HG02759 (cell line): ENCODE measurements at regions not wholly inside any gene's neighbourhood (a gene's known extent, or its start where the extent isn't known, plus 50 kb on each side); places are given as distances from the start of the nearest gene placed in this dataset.

Source experiments
- ATAC-seq: cut with Tn5 transposase; IDR thresholded peaks from one replicate; pipeline ENCODE4 v1.9.1; 2021; ENCODE audit warnings: mild to moderate bottlenecking, moderate library complexity; ENCODE audit not compliant: unreplicated experiment

DNA sequence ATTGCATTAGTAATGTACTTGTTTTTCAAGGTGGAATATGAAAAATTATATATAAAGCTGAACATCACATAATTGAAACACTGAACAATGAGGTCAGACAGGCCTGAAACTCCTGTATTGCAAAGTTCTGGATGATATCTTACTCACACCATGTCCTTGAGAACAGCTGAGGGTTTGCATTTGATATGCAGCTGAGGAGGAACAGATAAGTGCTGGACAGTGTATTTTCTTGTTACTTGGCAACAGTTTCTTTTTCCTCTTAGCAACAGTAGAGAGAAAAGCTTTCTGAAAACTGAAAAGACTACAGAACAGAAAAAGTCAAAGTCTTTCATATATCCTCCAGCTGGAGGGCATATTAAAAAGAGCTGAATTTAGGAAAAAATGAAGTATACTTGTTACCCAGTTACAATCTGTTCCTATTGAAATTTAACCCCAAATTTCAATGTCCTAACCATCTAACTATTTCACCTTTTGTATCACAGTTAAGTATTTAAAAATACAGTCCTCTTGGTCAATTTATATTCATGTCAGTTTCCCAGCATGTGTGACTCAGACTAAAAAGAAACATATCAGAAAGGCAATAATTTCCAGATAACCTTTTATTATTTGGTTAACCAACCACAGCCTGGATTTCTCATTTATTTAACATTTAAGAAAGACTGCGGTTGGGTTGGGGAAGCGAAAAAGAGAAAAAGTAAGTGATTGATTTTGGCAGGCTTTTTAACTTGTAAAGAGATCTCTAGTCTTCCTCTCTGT lies 733.0 kb upstream of the DPPA4 start:
- ATAC-seq = no peak

DNA sequence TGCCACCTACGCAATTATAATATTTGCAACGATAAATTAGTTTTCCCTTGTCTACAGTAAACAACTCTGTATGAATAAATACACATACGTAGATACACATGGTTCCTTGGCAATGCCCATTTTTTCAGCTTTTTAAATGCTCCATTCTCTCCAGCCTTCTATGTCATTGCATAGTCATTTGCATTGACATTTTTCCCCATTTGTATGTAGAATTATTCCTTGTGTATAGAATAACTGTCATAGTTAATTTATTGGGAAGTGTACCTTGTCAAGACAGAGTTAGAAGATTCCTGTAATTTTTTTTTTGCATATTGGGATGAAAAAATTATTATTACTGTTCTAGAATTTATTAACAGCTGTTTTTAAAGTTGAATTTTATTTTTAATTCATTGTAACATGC lies 736.7 kb upstream of the DPPA4 start:
- ATAC-seq = no peak

DNA sequence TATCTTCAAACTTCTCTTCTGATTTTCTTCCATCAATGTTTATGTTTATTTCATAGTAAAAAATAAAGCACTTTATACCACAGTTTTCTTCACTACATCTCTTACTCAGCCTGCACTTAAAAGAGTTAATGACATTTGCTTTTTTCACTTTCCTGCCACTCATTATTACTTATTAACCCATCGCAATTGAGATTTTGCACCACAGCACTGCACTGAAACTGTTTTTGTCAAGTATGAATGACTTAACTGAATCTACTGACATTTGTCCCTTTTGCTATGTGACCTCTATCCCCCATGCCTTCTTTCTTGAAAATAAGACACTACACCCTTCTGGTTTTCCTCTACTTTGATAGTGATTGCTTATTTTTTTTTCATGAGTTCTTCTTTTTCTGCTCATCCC lies 739.7 kb upstream of the DPPA4 start:
- no peak for ATAC-seq

DNA sequence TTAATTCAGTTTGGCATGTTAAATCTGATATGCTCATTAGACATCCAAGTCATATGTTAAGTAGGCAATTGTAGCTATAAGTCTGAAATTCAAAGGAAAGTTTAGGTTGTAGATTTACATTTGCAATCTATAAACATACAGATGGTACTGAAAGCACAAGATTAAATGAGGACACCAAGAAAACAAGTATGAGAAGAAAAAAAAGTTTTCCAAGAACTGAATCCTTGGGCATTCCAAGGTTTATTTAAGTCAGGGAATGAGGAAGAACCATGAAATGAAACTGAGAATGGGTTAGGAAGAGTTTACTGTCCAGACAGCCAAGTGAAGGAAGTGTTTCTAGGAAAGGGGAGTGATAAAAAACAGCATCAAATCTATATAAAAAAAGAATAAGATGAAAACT lies 756.1 kb upstream of the DPPA4 start:
- no peak for ATAC-seq

DNA sequence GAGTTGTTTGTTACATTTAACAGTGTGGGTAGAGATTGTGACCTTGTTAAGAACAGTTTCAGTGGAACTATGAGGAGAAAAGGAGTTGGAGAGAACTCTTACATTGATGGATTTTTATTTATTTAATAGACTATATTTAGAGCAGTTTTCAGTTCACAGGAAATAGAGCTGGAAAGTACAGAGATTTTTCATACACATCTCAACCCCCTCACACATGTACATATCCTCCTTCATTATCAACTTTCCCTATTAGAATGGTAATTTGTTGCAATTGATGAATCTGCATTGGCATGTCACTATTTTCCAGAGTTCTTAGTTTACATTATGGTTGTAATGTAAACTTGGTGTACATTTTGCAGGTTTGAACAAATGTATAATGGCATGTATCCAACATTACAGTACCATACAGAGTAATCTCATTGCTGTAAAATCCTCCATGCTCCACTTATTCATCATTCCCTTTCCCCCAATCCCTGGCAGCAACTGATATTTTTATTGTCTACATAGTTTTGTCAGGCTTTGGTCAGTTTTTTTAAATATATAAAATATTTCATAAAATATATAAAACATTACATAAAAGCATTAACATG lies 756.6 kb upstream of the DPPA4 start:
- no peak for ATAC-seq

DNA sequence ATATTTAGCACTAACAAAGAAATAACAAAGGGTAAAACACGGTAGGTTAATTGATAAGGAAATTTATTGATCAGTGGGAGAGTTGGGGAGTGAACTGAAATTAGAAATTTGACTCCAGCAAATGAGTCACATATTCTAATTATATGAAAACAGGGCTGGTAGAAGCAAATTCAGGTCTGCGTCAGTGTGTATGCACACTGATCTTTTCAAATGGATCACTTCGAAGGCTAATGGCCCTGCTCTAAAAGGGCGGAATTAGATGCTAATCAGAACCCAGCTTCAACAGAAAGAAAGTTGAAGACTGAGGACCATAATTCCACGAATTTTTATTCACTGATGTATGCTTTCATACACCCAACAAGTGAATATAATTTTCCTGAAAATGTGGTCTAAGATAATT lies 762.4 kb upstream of the DPPA4 start:
- ATAC-seq = no peak

DNA sequence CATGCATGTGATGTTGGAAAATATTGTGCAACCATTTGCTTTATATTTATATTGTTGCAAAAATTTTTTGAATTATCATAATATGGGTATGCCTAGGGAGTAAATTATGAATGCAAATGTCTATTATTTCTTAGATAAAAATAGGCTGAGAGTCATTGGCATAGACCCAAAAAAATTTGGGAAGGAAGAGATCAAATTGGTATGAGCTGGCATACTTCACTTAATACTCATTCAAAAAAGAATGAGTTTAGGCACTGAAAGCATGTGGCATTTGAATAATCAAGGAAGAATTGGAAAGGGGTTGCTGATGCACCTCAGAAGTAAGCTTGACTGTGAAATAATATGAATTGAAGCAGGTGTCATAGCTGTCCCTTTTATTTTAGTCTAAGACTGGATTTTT lies 764.0 kb upstream of the DPPA4 start:
- ATAC-seq = no peak

DNA sequence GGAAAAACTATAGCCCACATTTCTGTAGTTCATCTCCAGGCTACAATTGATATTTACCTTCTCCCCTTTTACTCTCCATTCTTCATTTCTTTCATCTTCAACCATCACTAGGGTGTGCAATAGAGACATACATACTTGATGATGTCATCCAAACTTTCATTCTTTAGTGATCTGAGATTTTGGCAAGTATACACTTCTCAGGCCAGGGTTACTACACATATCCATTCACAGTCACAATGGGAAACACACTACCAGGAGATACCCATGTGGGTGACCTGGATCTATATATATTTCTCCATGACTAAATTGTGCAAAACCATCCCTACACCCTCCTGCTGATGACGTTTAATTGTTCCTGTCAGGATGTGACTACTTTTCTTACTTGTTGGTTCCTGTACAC lies 769.5 kb upstream of the DPPA4 start:
- ATAC-seq = no peak

DNA sequence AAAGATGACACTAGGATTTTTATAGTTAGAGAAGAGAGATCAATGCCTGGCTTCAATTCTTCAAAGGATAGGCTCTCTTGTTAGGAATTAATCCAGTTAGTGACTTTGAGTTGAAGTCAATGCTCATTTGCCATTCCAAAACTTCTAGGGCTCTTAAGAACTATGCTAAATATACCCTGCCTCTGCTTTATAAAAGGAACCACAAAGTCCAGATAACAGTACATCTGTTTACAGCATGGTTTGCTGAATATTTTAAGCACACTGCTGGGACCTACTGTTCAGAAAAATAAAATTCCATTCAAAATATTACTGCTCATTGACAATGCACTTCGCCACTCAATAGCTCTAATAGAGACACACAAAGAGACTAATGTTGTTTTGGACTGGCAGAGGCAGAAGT lies 786.6 kb upstream of the DPPA4 start:
- no peak for ATAC-seq

DNA sequence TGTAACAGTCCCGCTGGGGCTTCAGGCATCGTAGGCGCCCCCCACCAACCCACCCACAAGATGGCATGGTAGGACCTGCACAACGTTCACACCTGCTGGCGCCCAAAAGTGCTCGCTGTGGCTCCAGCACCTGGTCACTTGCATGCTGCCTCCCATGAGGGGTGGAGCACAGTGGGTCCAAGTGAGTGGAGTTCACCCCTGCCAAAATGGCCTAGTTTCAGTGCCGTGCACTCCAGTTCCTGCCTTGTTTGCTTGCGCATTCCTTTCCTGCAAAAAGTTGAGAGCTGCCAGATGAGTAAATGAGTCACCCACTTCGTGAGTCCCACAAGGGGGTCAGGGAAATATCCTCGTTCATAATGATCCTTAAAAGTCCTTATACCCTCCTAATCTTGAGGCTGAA lies 788.7 kb upstream of the DPPA4 start:
- ATAC-seq = no peak

DNA sequence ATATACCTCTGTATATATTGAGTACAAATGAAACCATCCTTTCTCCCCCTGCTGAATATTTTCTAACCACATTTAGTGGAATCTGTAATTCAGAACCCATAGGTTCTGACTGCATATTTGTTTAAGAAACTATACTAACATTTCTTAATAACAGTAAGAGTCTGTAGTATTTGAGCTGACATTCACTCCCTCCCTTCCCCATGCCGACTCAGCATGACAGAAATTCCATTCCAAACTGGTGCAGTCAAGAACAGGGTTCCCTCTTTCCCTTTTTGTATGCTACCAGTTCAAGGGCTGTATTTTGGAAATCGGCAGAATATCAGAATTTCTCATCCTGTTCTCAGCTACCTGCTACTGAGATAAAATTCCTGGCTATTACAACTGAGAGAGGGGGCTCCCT lies 796.6 kb upstream of the DPPA4 start:
- no peak for ATAC-seq

DNA sequence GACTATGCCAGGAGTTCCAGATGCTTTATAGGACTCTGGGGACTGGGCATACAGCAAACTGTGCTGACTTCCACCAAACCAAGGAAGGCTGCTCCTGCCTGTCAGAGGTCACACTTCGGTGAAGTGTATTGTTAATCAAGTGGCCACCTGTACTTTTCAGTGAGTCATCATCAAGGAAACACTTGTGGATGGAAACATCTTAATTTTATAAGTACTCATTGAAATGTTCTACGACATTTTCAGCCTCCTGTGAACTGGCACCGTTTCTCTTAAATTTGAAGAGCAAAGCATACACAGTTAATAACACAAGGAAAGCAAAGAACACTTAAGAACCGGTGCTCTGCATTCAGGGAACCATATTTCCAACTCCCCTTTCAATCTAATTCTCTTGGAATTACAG lies 801.7 kb upstream of the DPPA4 start:
- ATAC-seq = no peak

DNA sequence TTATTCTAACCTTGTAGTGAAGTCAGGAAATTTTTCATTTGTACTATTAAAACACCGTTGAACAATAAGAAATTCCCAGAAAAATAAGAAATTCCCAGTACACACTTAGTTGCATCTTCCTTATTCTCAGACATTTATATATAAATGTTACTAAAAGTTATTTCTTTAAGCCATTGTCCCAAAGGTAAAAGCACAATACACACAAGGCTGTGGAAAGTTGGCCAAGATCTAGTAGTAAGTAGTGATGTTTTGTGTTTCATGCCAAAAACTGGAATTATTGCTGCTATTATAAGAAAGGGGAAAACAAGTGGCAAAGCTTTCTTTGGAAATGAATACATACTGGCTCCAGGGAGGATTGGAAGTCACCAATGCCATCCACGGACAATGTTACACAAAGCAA lies 802.5 kb upstream of the DPPA4 start:
- ATAC-seq = no peak

DNA sequence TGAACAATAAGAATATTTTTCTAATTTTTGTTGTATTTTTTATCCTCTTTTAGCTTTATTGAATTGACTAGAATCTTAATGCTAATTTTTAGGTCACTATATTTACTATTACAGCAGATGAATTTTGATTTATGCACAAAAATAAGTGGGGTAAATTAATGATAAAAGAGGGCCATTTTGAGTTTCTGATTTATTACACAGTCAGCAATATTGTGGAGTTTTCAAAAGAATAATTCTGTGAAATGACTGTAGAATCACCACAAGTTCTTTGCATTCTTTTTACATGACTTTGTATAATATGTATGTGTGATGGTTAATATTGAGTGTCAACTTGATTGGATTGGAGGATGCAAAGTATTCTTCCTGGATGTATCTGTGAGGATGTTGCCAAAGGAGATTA lies 812.4 kb upstream of the DPPA4 start:
- ATAC-seq = no peak

DNA sequence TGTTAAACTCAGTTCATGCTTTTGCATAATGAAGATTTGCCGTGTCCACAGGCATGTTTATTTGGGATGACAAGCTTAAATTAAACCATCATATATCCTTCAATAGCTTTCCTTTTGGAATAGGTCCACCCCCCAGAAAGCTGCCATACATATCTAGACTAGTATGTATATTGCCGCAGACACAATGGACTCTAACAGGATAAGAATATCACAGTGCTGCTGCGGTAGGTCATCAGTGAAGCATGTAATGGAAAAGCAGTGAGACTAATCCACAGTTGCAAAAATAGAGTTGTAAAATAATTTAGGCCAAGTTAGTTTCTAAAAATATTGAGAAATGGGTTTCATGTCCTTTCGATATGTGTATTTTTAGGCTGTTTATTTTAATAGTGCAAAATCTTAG lies 819.9 kb upstream of the DPPA4 start:
- ATAC-seq = no peak

DNA sequence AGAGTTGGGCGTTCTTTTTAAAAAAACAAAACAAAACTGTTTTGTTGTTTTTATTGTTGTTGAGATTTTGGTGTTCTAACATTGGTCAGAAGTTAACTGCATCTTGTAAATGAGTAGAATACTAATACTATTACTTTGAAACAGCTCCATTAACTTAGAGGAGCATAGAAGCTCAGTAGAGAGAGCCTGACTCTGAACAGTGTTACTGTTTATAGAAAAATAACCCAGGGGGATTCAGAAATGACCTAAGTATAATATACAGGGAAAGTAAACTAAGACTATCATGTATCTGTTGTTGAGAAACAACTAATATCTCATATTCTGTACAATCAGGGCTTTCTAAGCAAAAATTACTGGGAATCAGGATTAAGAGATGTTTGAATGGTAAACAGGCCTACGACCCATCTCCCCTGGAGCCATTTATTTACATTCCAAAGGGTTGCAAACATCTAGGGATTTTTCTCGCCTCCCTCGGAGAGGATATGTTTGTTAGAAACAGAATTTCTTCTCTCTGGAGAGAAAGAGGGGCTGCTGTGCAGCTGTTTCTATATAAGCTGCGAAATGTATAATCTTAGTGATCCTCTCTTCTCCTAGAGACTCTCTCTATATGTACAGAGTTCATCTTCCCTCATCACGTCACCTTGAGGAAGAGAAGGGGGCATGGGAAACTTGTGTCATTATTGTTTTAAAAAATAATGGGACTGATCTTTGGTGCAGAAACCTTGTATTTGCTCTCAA lies 827.5 kb upstream of the DPPA4 start:
- no peak for ATAC-seq

DNA sequence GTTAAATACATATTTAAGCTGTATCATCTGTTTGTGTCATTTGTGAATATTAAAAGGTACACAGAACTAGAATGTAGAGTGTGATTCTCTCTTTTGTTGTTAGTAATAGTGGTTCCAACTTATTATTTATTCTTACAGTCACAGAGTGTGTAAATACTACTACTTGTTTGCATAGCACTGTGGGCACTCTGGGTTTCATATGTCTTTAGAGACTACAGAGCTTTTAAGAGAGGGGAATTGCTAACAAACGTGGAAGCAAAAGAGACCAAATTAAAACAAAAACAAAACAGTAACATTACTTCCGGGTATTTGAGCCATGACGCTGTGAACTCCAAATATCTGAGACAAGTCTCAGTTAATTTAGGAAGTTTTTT lies 828.0 kb upstream of the DPPA4 start:
- no peak for ATAC-seq

DNA sequence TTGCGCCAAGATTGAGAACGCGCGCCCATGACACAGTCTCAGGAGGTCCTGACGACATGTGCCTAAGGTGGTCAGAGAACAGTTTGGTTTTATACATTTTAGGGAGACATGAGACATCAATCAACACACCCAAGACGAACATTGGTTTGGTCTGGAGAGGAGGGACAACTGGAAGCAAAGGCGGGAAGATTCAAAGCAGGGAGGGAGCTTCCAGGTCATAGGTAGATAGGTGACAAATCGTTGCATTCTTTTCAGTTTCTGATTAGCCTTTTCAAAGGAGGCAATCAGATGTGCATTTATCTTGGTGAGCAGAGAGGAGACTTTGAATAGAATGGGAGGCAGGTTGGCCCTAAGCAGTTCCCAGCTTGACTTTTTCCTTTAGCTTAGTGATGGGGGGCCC lies 828.4 kb upstream of the DPPA4 start:
- no peak for ATAC-seq

DNA sequence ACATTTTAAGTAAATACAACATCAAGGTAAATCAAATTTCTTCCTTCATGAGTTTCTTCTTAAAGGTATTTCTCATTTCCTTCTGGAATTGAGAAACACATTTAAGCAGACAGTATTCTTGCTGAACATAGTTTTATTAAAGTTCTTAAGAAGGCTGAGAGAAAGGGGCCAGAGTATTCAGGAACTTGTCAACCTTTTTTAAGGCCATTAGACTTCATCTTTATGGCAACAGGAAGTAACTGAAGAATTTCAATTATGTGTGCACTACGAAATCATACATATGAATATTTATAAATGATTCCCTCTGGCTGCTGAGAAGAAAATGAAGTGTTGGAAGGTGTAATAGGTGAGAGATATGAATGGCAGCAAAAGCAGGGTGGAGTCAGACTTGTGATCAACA lies 829.4 kb upstream of the DPPA4 start:
- ATAC-seq = no peak

DNA sequence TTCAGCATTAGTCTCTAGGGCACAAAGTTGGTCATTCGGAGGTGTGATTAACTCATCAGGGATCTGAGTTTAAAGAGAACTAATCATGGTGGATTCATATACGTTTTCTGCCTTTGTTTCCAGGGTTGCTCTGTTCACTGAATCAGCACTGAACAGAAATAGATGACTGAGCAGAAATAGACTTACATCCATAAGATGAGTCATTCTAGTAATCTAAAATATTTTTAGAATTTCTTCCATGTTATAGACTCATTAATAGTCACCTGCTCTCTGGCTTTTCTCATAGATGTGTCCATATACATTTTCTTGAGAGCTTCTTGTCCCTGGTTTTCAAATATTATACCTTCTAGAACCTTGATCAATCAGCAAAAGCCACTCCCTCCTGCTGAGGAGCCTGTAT lies 837.6 kb upstream of the DPPA4 start:
- no peak for ATAC-seq

DNA sequence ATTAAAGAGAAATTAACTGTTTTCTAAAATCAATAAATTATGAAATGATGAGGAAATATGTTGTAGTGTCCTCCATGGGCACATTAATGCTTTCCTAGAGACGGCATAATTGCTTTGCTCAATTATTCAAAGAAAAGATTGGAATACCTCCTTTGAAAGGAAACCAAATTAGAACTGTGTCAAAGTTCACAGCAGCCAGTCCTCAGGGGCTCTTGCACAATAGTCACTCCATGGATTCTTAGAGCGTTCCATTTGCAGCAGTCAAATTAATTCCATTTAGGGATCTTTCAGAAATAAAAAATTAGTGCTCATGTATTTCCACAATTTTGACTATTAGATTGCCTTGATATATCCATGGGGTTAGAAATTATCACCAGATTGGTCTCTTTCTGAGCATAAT lies 841.6 kb upstream of the DPPA4 start:
- no peak for ATAC-seq

DNA sequence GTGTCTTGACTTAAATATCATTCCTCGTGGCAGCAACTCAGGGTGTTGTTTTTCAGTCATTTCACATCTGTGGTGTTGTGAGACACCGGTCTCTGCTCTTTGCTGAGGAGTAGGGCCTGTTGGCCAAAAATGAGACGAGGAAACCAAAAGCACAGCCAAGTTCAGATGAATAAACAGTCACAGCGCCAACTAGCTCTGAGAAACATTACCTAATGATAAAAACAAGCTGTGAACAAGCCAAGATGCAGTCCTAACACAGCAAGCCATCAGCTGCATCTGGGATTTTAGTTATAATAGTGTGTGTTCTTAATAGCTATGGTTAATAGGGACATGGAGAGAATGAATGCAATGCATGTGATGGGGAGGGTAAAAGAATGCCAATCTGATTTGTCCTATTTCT lies 843.4 kb upstream of the DPPA4 start:
- no peak for ATAC-seq
